Suprapubic skin (tissue), 4 donors: ENCODE measurements at regions not wholly inside any gene's neighbourhood (a gene's known extent, or its start where the extent isn't known, plus 50 kb on each side); places are given as distances from the start of the nearest gene placed in this dataset.
"Not testable (repeated sequence)": the region's sequence is repeated elsewhere in the genome, so short reads cannot be mapped to it uniquely, and the experiment has no call there.

Experiments
- DNase-seq, 2 donors: peaks; one replicate each; pipeline ENCODE4 v3.0.0-alpha.2; 2019; ENCODE audit warnings: low spot score in 2 of 2
- H3K27ac ChIP-seq: fragments of 200-600 bp; sonication (generic); one replicate; pipeline ENCODE4 v1.5.1; 2019
- H3K27me3 ChIP-seq: fragments of 200-600 bp; sonication (generic); one replicate; pipeline ENCODE4 v1.5.1; 2019
- H3K36me3 ChIP-seq: fragments of 200-600 bp; sonication (generic); one replicate; pipeline ENCODE4 v1.5.1; 2019
- H3K4me1 ChIP-seq: fragments of 200-600 bp; sonication (generic); one replicate; pipeline ENCODE4 v1.5.1; 2019
- H3K4me3 ChIP-seq: fragments of 200-600 bp; sonication (generic); one replicate; pipeline ENCODE4 v1.5.1; 2019; ENCODE audit warnings: mild to moderate bottlenecking
- H3K9me3 ChIP-seq: fragments of 200-600 bp; sonication (generic); one replicate; pipeline ENCODE4 v1.5.1; 2019
- EP300 ChIP-seq: sonication (generic); formaldehyde crosslinking; IDR thresholded peaks from one replicate; pipeline ENCODE4 v1.6.1; 2017; ENCODE audit warnings: antibody characterized with exemption
- POLR2A ChIP-seq, 2 donors: fragments of 450-650 bp; IDR thresholded peaks; one replicate each; pipeline ENCODE4 v1.6.1; 2017; ENCODE audit warnings: antibody characterized with exemption in 2 of 2, mild to moderate bottlenecking in 2 of 2, moderate library complexity in 2 of 2
- POLR2AphosphoS5 ChIP-seq, 3 donors: sonication (generic); formaldehyde crosslinking; IDR thresholded peaks; one replicate each; pipeline ENCODE4 v1.6.1; 2017; ENCODE audit warnings: antibody characterized with exemption in 3 of 3
- WGBS: methylation state at CpG from one replicate; pipeline ENCODE4 v1.1.5; 2018; 5-methylcytosine and 5-hydroxymethylcytosine counted together
- TF ChIP-seq, protein P1 (sequence below), 2 donors: fragments of 200-600 bp in 1 of 2; fragments of 450-650 bp in 1 of 2; sonication (generic) in 1 of 2; IDR thresholded peaks; one replicate each; pipeline ENCODE4 v1.5.1; 2016 to 2019; ENCODE audit warnings: antibody characterized with exemption in 2 of 2, mild to moderate bottlenecking in 1 of 2, moderate library complexity in 1 of 2

DNA sequence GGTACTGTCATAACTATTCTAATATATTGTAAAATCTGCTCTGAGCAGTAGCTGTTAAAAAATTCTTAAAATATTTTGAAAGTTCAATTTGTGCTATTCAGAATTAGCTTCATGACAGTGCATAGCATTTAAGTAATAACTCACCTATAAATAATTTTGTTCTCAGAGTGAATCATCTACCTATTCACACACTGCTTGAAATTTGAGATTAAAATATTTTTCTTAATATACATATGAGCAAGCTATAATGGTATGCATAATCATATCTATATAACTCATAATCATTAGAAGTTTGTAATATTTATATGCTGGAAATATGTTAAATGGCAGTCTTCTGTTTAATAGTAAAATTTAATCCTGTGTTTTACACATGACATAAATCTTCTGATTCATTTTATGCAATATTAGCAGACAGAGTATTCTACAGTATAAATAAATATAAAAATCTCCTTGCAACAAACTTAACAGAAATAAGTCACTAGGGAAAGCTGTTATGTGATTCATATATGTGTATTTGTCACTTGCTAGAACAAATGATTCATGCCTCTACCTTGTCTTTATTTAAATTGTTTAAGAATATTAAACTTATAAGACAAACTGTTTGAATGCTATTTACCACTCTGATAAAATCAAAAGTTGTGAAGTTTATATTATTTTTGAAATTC is 710.8 kb downstream of the PLOD2 start:
- Histone ChIP-seq H3K27me3 (no peaks in the 10 kb centered on the region), H3K9me3 (no peaks in the 10 kb centered on the region), H3K4me1 (no peaks in the 10 kb centered on the region), H3K36me3 (no peaks in the 10 kb centered on the region), H3K4me3 (no peak overlapping the region), H3K27ac (no peak overlapping the region)
- no peak for DNase-seq
- TF ChIP-seq EP300 (no peak), POLR2AphosphoS5 (IDR thresholded peaks at IDR 0.05) (no peak), POLR2A (IDR thresholded peaks at IDR 0.05) (no peak)
- TF ChIP-seq, protein P1, sequence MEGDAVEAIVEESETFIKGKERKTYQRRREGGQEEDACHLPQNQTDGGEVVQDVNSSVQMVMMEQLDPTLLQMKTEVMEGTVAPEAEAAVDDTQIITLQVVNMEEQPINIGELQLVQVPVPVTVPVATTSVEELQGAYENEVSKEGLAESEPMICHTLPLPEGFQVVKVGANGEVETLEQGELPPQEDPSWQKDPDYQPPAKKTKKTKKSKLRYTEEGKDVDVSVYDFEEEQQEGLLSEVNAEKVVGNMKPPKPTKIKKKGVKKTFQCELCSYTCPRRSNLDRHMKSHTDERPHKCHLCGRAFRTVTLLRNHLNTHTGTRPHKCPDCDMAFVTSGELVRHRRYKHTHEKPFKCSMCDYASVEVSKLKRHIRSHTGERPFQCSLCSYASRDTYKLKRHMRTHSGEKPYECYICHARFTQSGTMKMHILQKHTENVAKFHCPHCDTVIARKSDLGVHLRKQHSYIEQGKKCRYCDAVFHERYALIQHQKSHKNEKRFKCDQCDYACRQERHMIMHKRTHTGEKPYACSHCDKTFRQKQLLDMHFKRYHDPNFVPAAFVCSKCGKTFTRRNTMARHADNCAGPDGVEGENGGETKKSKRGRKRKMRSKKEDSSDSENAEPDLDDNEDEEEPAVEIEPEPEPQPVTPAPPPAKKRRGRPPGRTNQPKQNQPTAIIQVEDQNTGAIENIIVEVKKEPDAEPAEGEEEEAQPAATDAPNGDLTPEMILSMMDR (IDR thresholded peaks at IDR 0.05), result no peak

DNA sequence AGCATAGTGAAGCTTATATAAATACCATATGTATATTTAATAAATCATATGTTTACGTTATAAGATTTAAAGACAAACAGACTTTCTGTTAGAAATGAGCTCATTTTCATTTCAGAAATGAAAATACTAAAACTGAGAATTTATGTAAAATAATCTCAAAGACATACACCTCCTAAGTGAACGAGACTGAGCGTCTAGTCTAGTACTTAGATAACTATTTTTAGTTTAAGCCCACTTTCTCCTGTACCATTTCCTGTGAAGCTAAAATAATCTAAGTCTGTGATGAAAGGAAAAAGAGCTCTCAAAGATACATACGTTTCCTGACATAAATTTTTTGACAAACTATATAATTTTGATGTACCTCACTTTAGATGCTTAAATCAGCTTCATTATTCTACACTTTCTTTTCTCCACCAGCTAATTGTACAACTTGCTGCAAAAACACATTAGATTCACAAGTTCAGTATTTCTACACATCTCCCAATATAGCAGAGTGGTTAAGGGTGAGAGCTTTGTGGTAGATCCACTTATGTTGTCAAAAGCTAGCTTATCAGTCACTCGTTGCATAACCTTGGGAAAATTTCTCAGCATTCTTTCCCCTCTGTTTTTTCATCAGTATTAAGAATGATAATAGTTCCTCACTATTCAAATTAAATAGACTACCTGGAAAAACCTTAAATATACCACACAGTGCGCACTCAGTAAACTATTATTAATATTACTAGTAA is 703.0 kb downstream of the PLOD2 start:
- WGBS, result 69% methylated on average over 6 of the region's 6 CpGs

DNA sequence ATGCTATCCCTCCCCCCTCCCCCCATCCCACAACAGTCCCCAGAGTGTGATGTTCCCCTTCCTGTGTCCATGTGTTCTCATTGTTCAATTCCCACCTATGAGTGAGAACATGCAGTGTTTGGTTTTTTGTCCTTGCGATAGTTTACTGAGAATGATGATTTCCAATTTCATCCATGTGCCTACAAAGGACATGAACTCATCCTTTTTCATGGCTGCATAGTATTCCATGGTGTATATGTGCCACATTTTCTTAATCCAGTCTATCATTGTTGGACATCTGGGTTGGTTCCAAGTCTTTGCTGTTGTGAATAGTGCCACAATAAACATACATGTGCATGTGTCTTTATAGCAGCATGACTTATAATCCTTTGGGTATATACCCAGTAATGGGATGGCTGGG is 701.3 kb downstream of the PLOD2 start:
- H3K27me3 ChIP-seq, H3K9me3 ChIP-seq, H3K36me3 ChIP-seq, H3K4me1 ChIP-seq, H3K4me3 ChIP-seq, DNase-seq, H3K27ac ChIP-seq: not testable (repeated sequence)
- WGBS, result 100% methylated on average over 1 of the region's 1 CpG

More for the DNA sequence above, 703.0 kb downstream of the PLOD2 start:
- Histone ChIP-seq H3K4me1 (no peaks in the 10 kb centered on the region), H3K36me3 (no peaks in the 10 kb centered on the region), H3K27me3 (no peaks in the 10 kb centered on the region), H3K9me3 (no peaks in the 10 kb centered on the region), H3K4me3 (no peak overlapping the region), H3K27ac (no peak overlapping the region)
- no peak for TF ChIP-seq EP300
- no peak for DNase-seq

DNA sequence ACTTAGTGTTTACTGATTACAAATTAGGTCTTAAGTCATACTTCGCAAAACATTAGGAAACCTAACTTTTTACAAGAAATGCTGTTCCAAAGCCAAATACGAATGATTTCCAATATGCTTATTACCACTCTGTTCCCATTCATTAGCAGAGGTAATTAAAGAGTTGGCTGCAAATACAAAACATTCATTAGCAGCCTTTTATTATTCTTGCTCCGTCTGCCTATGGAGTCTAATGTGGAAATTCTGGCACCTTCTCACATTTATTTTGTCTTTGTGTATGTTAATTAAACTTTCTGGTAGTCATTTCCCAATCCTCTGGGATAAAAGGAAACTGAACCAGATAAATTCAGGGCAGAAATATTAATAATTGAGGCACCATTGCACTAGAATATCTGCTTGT is 689.0 kb downstream of the PLOD2 start:
- TF ChIP-seq EP300, result no peak
- TF ChIP-seq, protein P1 (IDR thresholded peaks at IDR 0.05), result no peak
- no peak for TF ChIP-seq POLR2AphosphoS5 (IDR thresholded peaks at IDR 0.05)
- no peak for TF ChIP-seq POLR2A (IDR thresholded peaks at IDR 0.05)
- no peak overlapping the region for H3K4me3 ChIP-seq
- no peaks in the 10 kb centered on the region for H3K36me3 ChIP-seq
- no peak for DNase-seq
- H3K27me3 ChIP-seq, result no peaks in the 10 kb centered on the region
- 70% methylated on average over 3 of the region's 3 CpGs for WGBS
- no peak overlapping the region for H3K27ac ChIP-seq
- H3K4me1 ChIP-seq, result no peaks in the 10 kb centered on the region
- H3K9me3 ChIP-seq, result no peaks in the 10 kb centered on the region

DNA sequence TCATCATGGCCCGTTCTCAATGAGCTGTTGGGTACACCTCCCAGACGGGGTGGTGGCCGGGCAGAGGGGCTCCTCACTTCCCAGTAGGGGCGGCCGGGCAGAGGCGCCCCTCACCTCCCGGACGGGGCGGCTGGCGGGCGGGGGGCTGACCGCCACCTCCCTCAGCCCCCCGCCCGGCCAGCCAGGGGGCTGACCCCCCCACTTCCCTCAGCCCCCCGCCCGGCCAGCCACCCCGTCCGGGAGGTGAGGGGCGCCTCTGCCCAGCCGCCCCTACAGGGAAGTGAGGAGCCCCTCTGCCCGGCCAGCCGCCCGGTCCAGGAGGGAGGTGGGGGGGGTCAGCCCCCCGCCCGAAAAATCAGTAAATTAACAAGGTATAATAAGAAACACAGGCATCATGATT is 678.2 kb downstream of the PLOD2 start:
- not testable (repeated sequence) for H3K4me1 ChIP-seq, H3K9me3 ChIP-seq, H3K27ac ChIP-seq, H3K27me3 ChIP-seq, H3K36me3 ChIP-seq, DNase-seq, H3K4me3 ChIP-seq
- WGBS, result 96% methylated on average over 6 of the region's 25 CpGs

DNA sequence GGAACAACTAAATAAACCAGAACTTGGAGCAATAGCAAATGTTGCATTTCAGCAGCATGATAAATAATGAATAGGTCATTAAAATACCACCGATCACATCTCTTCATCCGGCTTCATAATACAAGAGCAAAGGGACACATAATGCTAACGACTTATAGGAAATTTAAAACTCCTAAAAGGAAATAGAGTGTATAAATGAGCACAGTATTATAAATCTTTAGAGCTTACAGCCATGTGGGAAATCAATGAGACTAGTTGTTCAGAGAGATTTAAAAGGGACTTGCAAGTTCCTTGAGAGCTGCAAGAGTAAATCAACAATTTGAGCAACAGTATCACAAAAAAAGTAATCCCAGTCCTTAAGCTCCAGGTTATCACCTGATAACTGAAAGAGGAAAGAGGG is 677.0 kb downstream of the PLOD2 start:
- Histone ChIP-seq H3K36me3 (no peaks in the 10 kb centered on the region), H3K27me3 (no peaks in the 10 kb centered on the region), H3K9me3 (no peaks in the 10 kb centered on the region), H3K27ac (no peak overlapping the region), H3K4me3 (no peak overlapping the region), H3K4me1 (no peaks in the 10 kb centered on the region)
- TF ChIP-seq POLR2AphosphoS5 (IDR thresholded peaks at IDR 0.05) (no peak), POLR2A (IDR thresholded peaks at IDR 0.05) (no peak), EP300 (no peak)
- TF ChIP-seq, protein P1 (IDR thresholded peaks at IDR 0.05), result no peak
- WGBS, result 60% methylated on average over 3 of the region's 3 CpGs
- no peak for DNase-seq

DNA sequence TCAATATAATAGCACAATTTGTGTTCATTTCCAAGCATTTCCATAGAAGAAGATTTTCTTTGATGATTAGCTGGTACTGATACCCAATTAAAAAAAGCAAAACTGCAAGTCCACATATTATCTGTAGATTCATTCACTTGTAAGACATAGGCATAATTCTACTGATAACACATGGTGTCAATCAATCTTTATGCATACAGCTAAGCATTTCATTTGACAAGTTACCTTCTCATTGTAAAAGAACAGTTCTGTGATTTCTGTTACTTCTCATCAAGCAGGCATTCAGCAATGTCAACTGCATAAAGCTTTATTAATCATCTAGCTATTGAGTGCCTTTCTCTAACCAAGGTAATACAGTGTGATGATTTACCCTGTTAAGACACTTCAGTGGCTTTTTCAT is 672.0 kb downstream of the PLOD2 start:
- no peaks in the 10 kb centered on the region for H3K27me3 ChIP-seq
- no peak overlapping the region for H3K4me3 ChIP-seq
- H3K36me3 ChIP-seq, result no peaks in the 10 kb centered on the region
- H3K27ac ChIP-seq, result no peak overlapping the region
- no peak for TF ChIP-seq EP300
- TF ChIP-seq POLR2A (IDR thresholded peaks at IDR 0.05), result no peak
- no peak for TF ChIP-seq POLR2AphosphoS5 (IDR thresholded peaks at IDR 0.05)
- TF ChIP-seq, protein P1 (IDR thresholded peaks at IDR 0.05), result no peak
- H3K9me3 ChIP-seq, result no peaks in the 10 kb centered on the region
- H3K4me1 ChIP-seq, result no peaks in the 10 kb centered on the region
- DNase-seq, result no peak
